ENCODE measurements at regions not wholly inside any gene's neighbourhood (a gene's known extent, or its start where the extent isn't known, plus 50 kb on each side); places are given as distances from the start of the nearest gene placed in this dataset.

- DNase-seq (ENCODE audit: low read depth): no peak
Observed at GRCh38 chr7:25752967-25753791, 398.8 kb upstream of the NFE2L3 start.

GRCh38 chr7:25753837-25754236, 398.2 kb upstream of the NFE2L3 start:
- no peak for DNase-seq (ENCODE audit: low read depth)

- DNase-seq (ENCODE audit: low read depth): no peak
Observed at GRCh38 chr7:25754333-25754732, 397.7 kb upstream of the NFE2L3 start.

GRCh38 chr7:25754751-25755150, 397.2 kb upstream of the NFE2L3 start:
- no peak for DNase-seq (ENCODE audit: low read depth)

- no peak for DNase-seq (ENCODE audit: low read depth)
Observed at GRCh38 chr7:25756601-25757000, 395.4 kb upstream of the NFE2L3 start.

GRCh38 chr7:25758559-25758958, 393.4 kb upstream of the NFE2L3 start:
- DNase-seq (ENCODE audit: low read depth): no peak

- no peak for DNase-seq (ENCODE audit: low read depth)
Observed at GRCh38 chr7:25759286-25759685, 392.7 kb upstream of the NFE2L3 start.

- no peak for DNase-seq (ENCODE audit: low read depth)
Observed at GRCh38 chr7:25759748-25760147, 392.2 kb upstream of the NFE2L3 start.

- DNase-seq (ENCODE audit: low read depth): no peak
Observed at GRCh38 chr7:25762511-25763462, 389.2 kb upstream of the NFE2L3 start.

GRCh38 chr7:25763463-25763860, 388.5 kb upstream of the NFE2L3 start:
- no peak for DNase-seq (ENCODE audit: low read depth)

GRCh38 chr7:25765110-25765655, 386.8 kb upstream of the NFE2L3 start:
- DNase-seq (ENCODE audit: low read depth): no peak

- DNase-seq (ENCODE audit: low read depth): no peak
Observed at GRCh38 chr7:25770235-25770634, 381.8 kb upstream of the NFE2L3 start.

GRCh38 chr7:25770670-25771069, 381.3 kb upstream of the NFE2L3 start:
- no peak for DNase-seq (ENCODE audit: low read depth)

- DNase-seq (ENCODE audit: low read depth): no peak
Observed at GRCh38 chr7:25771491-25771890, 380.5 kb upstream of the NFE2L3 start.

GRCh38 chr7:25772802-25773201, 379.2 kb upstream of the NFE2L3 start:
- DNase-seq (ENCODE audit: low read depth): no peak

GRCh38 chr7:25774675-25775074, 377.3 kb upstream of the NFE2L3 start:
- no peak for DNase-seq (ENCODE audit: low read depth)

GRCh38 chr7:25775570-25775969, 376.4 kb upstream of the NFE2L3 start:
- DNase-seq (ENCODE audit: low read depth): no peak

- DNase-seq (ENCODE audit: low read depth): no peak
Observed at GRCh38 chr7:25775999-25776743, 375.8 kb upstream of the NFE2L3 start.

- no peak for DNase-seq (ENCODE audit: low read depth)
Observed at GRCh38 chr7:25776744-25777123, 375.3 kb upstream of the NFE2L3 start.

- DNase-seq (ENCODE audit: low read depth): no peak
Observed at GRCh38 chr7:25777969-25778708, 373.9 kb upstream of the NFE2L3 start.

- DNase-seq (ENCODE audit: low read depth): no peak
Observed at GRCh38 chr7:25779002-25779546, 372.9 kb upstream of the NFE2L3 start.

Measured in stimulated activated CD8-positive, alpha-beta memory T cell treated with anti-CD3 and anti-CD28 coated beads, Interleukin-12 subunit alpha, Interleukin-12 subunit beta, amount 100 ng/mL, for 4 hours (primary cell).